OCI-LY3 (cell line): ENCODE measurements at regions not wholly inside any gene's neighbourhood (a gene's known extent, or its start where the extent isn't known, plus 50 kb on each side); places are given as distances from the start of the nearest gene placed in this dataset.

Source experiments
- H2AFZ ChIP-seq: fragments of 200-600, 300-600 bp; shearing (Covaris generic); 2 replicates; pipeline ENCODE4 v1.6.0; 2014; ENCODE audit warnings: antibody characterized with exemption, low read depth, low read length
- H3K27ac ChIP-seq: fragments of 200-600, 300-600 bp; sonication (generic); 2 replicates; pipeline ENCODE4 v1.5.1; 2014; ENCODE audit warnings: mild to moderate bottlenecking, low read length, moderate library complexity, mixed read lengths
- H3K27me3 ChIP-seq: fragments of 200-600, 300-600 bp; sonication (generic); 2 replicates; pipeline ENCODE4 v1.6.1; 2014; ENCODE audit warnings: low read depth, low read length, mixed read lengths
- H3K36me3 ChIP-seq: fragments of 200-600, 300-600 bp; sonication (generic); replicated peaks from 2 replicates; pipeline ENCODE3; 2014; ENCODE audit warnings: low read depth, low read length, mixed read lengths
- H3K4me1 ChIP-seq: fragments of 300-600, 200-600 bp; sonication (generic); 2 replicates; pipeline ENCODE4 v1.6.1; 2014; ENCODE audit warnings: low read length, mixed read lengths
- H3K4me2 ChIP-seq: fragments of 200-600, 300-600 bp; sonication (generic); 2 replicates; pipeline ENCODE4 v1.6.1; 2014; ENCODE audit warnings: low read length, mixed read lengths
- H3K4me3 ChIP-seq: fragments of 300-600, 200-600 bp; sonication (generic); 2 replicates; pipeline ENCODE4 v1.5.1; 2014; ENCODE audit warnings: antibody characterized with exemption, mild to moderate bottlenecking, low read length, moderate library complexity
- H3K79me2 ChIP-seq: fragments of 300-600, 200-600 bp; shearing (Covaris generic); 2 replicates; pipeline ENCODE4 v1.6.1; 2014; ENCODE audit warnings: mild to moderate bottlenecking, low read length, mixed read lengths
- H3K9ac ChIP-seq: fragments of 300-600, 200-600 bp; shearing (Covaris generic); 2 replicates; pipeline ENCODE4 v1.6.0; 2014; ENCODE audit warnings: mild to moderate bottlenecking, low read length, moderate library complexity
- H3K9me3 ChIP-seq: fragments of 200-600, 300-600 bp; shearing (Covaris generic); 2 replicates; pipeline ENCODE4 v1.6.1; 2014; ENCODE audit warnings: low read length, mixed read lengths; ENCODE audit not compliant: insufficient read depth
- H4K20me1 ChIP-seq: fragments of 200-600, 300-600 bp; sonication (generic); 2 replicates; pipeline ENCODE4 v1.6.1; 2016; ENCODE audit warnings: low read length, mixed read lengths; ENCODE audit not compliant: insufficient read depth
- CTCF ChIP-seq: fragments of 200-600, 300-600 bp; sonication (generic); IDR thresholded peaks from 2 replicates; pipeline ENCODE4 v1.5.1; 2014; ENCODE audit warnings: antibody characterized with exemption, low read length, low read depth
- EZH2phosphoT487 ChIP-seq: fragments of 200-600 bp; shearing (Covaris generic); IDR thresholded peaks from 2 replicates; pipeline ENCODE4 v1.6.1; 2018; ENCODE audit warnings: antibody characterized with exemption, mixed run types, low read depth

- Histone ChIP-seq H3K9ac (no peak overlapping the region), H4K20me1 (no peaks in the 10 kb centered on the region), H3K4me2 (no peak overlapping the region), H3K27ac (no peak overlapping the region), H3K4me3 (no peak overlapping the region), H2AFZ (no peak overlapping the region), H3K36me3 (no peaks in the 10 kb centered on the region), H3K27me3 (no peaks in the 10 kb centered on the region), H3K4me1 (no peaks in the 10 kb centered on the region), H3K9me3 (no peaks in the 10 kb centered on the region), H3K79me2 (no peaks in the 10 kb centered on the region)
- TF ChIP-seq CTCF: no peak
Observed at GRCh38 chr5:26660116-26660515, 378.3 kb downstream of the CDH9 start.

- no peak overlapping the region for H2AFZ ChIP-seq
- no peaks in the 10 kb centered on the region for H3K27me3 ChIP-seq
- H3K79me2 ChIP-seq: no peaks in the 10 kb centered on the region
- H3K36me3 ChIP-seq: no peaks in the 10 kb centered on the region
- H3K9me3 ChIP-seq: no peaks in the 10 kb centered on the region
- H3K9ac ChIP-seq: no peak overlapping the region
- no peaks in the 10 kb centered on the region for H3K4me1 ChIP-seq
- no peak for TF ChIP-seq CTCF
- no peak for TF ChIP-seq EZH2phosphoT487
- H3K4me2 ChIP-seq: no peak overlapping the region
- no peak overlapping the region for H3K4me3 ChIP-seq
- no peaks in the 10 kb centered on the region for H4K20me1 ChIP-seq
- no peak overlapping the region for H3K27ac ChIP-seq
Observed at GRCh38 chr5:26649000-26649399, 389.4 kb downstream of the CDH9 start.

- no peak overlapping the region for H3K4me3 ChIP-seq
- H3K4me1 ChIP-seq: no peaks in the 10 kb centered on the region
- H3K9ac ChIP-seq: no peak overlapping the region
- H3K79me2 ChIP-seq: no peaks in the 10 kb centered on the region
- H3K27ac ChIP-seq: no peak overlapping the region
- H4K20me1 ChIP-seq: no peaks in the 10 kb centered on the region
- TF ChIP-seq CTCF (no peak), EZH2phosphoT487 (no peak)
- H3K4me2 ChIP-seq: no peak overlapping the region
- H3K27me3 ChIP-seq: no peaks in the 10 kb centered on the region
- no peaks in the 10 kb centered on the region for H3K9me3 ChIP-seq
- no peak overlapping the region for H2AFZ ChIP-seq
- no peaks in the 10 kb centered on the region for H3K36me3 ChIP-seq
Observed at GRCh38 chr5:26647781-26648180, 390.6 kb downstream of the CDH9 start.

- H3K4me2 ChIP-seq: no peak overlapping the region
- no peaks in the 10 kb centered on the region for H3K27me3 ChIP-seq
- no peak overlapping the region for H2AFZ ChIP-seq
- no peak overlapping the region for H3K27ac ChIP-seq
- H3K9me3 ChIP-seq: no peaks in the 10 kb centered on the region
- H3K79me2 ChIP-seq: no peaks in the 10 kb centered on the region
- no peak overlapping the region for H3K4me3 ChIP-seq
- H3K36me3 ChIP-seq: no peaks in the 10 kb centered on the region
- TF ChIP-seq CTCF: no peak
- TF ChIP-seq EZH2phosphoT487: no peak
- no peaks in the 10 kb centered on the region for H4K20me1 ChIP-seq
- no peak overlapping the region for H3K9ac ChIP-seq
- no peaks in the 10 kb centered on the region for H3K4me1 ChIP-seq
Observed at GRCh38 chr5:26645659-26646058, 392.7 kb downstream of the CDH9 start.
